SK-N-MC (cell line): ENCODE measurements at regions not wholly inside any gene's neighbourhood (a gene's known extent, or its start where the extent isn't known, plus 50 kb on each side); places are given as distances from the start of the nearest gene placed in this dataset.
"Not testable (repeated sequence)": the region's sequence is repeated elsewhere in the genome, so short reads cannot be mapped to it uniquely, and the experiment has no call there.

Experiments
- EZH2 ChIP-seq: fragments of 200-600 bp; sonication (generic); IDR thresholded peaks from one replicate; pipeline ENCODE4 v1.6.1; 2017; ENCODE audit warnings: antibody characterized with exemption
- FOXP2 ChIP-seq: optimal IDR thresholded peaks from 2 replicates; pipeline ENCODE3; 2011; ENCODE audit warnings: mild to moderate bottlenecking, moderate library complexity; ENCODE audit not compliant: insufficient read depth; ENCODE audit errors: extremely low read length, control extremely low read depth
- POLR2AphosphoS5 ChIP-seq: IDR thresholded peaks from 2 replicates; pipeline ENCODE4 v1.6.1; 2012; ENCODE audit warnings: mild to moderate bottlenecking, low read depth, low read length, borderline replicate concordance

GRCh38 chr2:194021130-194021529, 1635.9 kb upstream of the SLC39A10 start:
- TF ChIP-seq POLR2AphosphoS5, EZH2, FOXP2: not testable (repeated sequence)
